Myocyte (in vitro differentiated cells): ENCODE measurements at regions not wholly inside any gene's neighbourhood (a gene's known extent, or its start where the extent isn't known, plus 50 kb on each side); places are given as distances from the start of the nearest gene placed in this dataset.

Source experiments
- DNase-seq: peaks from one replicate; pipeline ENCODE4 v3.0.0-alpha.2; 2012; ENCODE audit warnings: low read depth

- DNase-seq = no peak
These were observed 85.5 kb upstream of the PGR start for GRCh38 chr11:101215069-101215468.

DNA sequence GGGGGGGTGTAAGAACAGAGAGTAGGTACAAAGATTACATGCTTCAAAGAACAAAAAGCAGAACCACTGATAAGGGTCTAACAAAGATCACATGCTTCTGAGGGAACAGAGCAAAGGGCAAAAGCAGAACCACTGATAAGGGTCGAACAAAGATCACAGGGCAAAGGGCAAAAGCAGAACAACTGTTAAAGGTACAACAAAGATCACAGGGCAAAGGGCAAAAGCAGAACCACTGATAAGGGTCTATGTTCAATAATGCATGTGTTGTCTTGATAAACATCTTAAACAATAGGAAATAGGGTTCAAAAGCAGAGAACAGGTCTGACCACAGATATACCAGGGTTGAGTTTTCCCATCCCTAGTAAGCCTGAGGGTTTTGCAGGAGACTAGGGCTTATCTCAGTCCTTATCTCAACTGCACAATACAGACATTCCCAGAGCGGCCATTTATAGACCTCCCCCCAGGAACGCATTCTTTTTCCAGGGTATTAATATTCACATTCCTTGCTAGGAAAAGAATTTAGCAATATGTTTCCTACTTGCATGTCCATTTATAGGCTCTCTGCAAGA, 81.9 kb upstream of the PGR start:
- DNase-seq = no peak

GRCh38 chr11:101202614-101203013, 73.0 kb upstream of the PGR start:
- no peak for DNase-seq

GRCh38 chr11:101199416-101199815, 69.8 kb upstream of the PGR start:
- DNase-seq = no peak

DNA sequence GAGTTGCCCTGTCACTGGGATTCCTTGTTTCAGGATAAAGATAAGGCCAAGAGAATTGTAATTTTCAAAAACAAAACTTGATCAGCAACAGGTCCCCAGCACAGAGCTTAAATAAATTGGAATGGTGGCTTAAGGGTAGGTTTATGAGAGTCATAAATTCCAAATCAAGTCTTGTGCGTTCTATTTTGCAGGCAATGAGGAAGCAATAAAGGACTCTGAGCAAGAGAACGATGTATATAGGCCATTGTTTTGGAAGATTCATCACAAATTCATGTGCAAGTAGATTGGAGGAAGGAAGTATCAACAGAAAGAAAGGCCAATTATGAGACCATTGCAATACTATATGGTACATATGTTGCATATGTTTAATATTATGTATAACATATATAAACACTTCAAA, 65.7 kb upstream of the PGR start:
- no peak for DNase-seq

- no peak for DNase-seq
These were observed 59.2 kb upstream of the PGR start for GRCh38 chr11:101188801-101189200.

- no peak for DNase-seq
These were observed 58.6 kb upstream of the PGR start for GRCh38 chr11:101188173-101188572.

- DNase-seq = no peak
These were observed 58.1 kb upstream of the PGR start for GRCh38 chr11:101187748-101188147.

- no peak for DNase-seq
These were observed 56.4 kb upstream of the PGR start for GRCh38 chr11:101185985-101186384.

GRCh38 chr11:101182467-101182866, 52.9 kb upstream of the PGR start:
- no peak for DNase-seq

- no peak for DNase-seq
These were observed 50.9 kb upstream of the PGR start for GRCh38 chr11:101180481-101180880.
